Esophagus squamous epithelium (tissue), 4 donors: ENCODE measurements at regions not wholly inside any gene's neighbourhood (a gene's known extent, or its start where the extent isn't known, plus 50 kb on each side); places are given as distances from the start of the nearest gene placed in this dataset.

Experiments used
- CTCF ChIP-seq, 6 experiments: fragments of 450-650 bp in 4 of 6; fragments of 200-600 bp in 2 of 6; sonication (generic) in 2 of 6; IDR thresholded peaks; one replicate each; pipeline ENCODE4 v1.5.1; 2016 to 2019; ENCODE audit warnings: antibody characterized with exemption in 6 of 6, mild to moderate bottlenecking in 4 of 6, moderate library complexity in 4 of 6
- POLR2A ChIP-seq, 4 donors: fragments of 450-650 bp; IDR thresholded peaks; one replicate each; pipeline ENCODE4 v1.6.1; 2017; ENCODE audit warnings: antibody characterized with exemption in 4 of 4, mild to moderate bottlenecking in 4 of 4, moderate library complexity in 3 of 4

GRCh38 chr2:104769096-104769495 is 84.8 kb upstream of the POU3F3 start:
- no peak for TF ChIP-seq POLR2A (IDR thresholded peaks at IDR 0.05)
- TF ChIP-seq CTCF (IDR thresholded peaks at IDR 0.05), result no peak
